Breast epithelium (tissue), 4 donors: ENCODE measurements at regions not wholly inside any gene's neighbourhood (a gene's known extent, or its start where the extent isn't known, plus 50 kb on each side); places are given as distances from the start of the nearest gene placed in this dataset.

Source experiments
- DNase-seq, 2 donors: peaks; one replicate each; pipeline ENCODE4 v3.0.0-alpha.2; 2019; ENCODE audit warnings: low spot score in 2 of 2
- H3K27ac ChIP-seq, 2 donors: fragments of 200-600 bp; sonication (generic) in 1 of 2; one replicate each; pipeline ENCODE4 v1.5.1; 2016 to 2019; ENCODE audit warnings: mild to moderate bottlenecking in 1 of 2
- H3K27me3 ChIP-seq, 2 donors: fragments of 200-600 bp; sonication (generic) in 1 of 2; one replicate each; pipeline versions ENCODE4 v1.5.1 to v1.6.0; 2017 to 2019; ENCODE audit warnings: control low read depth in 1 of 2, mild to moderate bottlenecking in 1 of 2
- H3K36me3 ChIP-seq: fragments of 200-600 bp; one replicate; pipeline ENCODE4 v1.5.1; 2019
- H3K4me1 ChIP-seq, 2 donors: fragments of 200-600 bp; sonication (generic); one replicate each; pipeline ENCODE4 v1.5.1; 2016 to 2019; ENCODE audit warnings: control low read depth in 1 of 2
- H3K4me3 ChIP-seq, 3 donors: fragments of 200-600 bp; sonication (generic); 1 replicate in 2 of 3; 2 replicates in 1 of 3; pipeline ENCODE4 v1.5.1; 2016 to 2019; ENCODE audit warnings: mild to moderate bottlenecking in 3 of 3, moderate library complexity in 2 of 3
- H3K9me3 ChIP-seq, 2 donors: fragments of 200-600 bp; sonication (generic) in 1 of 2; one replicate each; pipeline ENCODE4 v1.5.1; 2016 to 2019; ENCODE audit warnings: control low read depth in 1 of 2
- POLR2A ChIP-seq: fragments of 450-650 bp; IDR thresholded peaks from one replicate; pipeline ENCODE4 v1.6.1; 2016; ENCODE audit warnings: antibody characterized with exemption, mild to moderate bottlenecking, moderate library complexity
- POLR2AphosphoS5 ChIP-seq, 3 donors: sonication (generic); formaldehyde crosslinking; IDR thresholded peaks; one replicate each; pipeline ENCODE4 v1.6.1; 2017; ENCODE audit warnings: antibody characterized with exemption in 3 of 3
- intact Hi-C: fragments of 100-400 bp; cut with DNase I; formaldehyde crosslinking; loops from one replicate; pipeline ENCODE4 v1.15.1; 2023; ENCODE audit warnings: low total_unique reads
- TF ChIP-seq, protein P1 (sequence below), 3 donors: fragments of 450-650 bp; IDR thresholded peaks; one replicate each; pipeline ENCODE4 v1.5.1; 2016 to 2017; ENCODE audit warnings: antibody characterized with exemption in 3 of 3, mild to moderate bottlenecking in 3 of 3, moderate library complexity in 3 of 3

DNA sequence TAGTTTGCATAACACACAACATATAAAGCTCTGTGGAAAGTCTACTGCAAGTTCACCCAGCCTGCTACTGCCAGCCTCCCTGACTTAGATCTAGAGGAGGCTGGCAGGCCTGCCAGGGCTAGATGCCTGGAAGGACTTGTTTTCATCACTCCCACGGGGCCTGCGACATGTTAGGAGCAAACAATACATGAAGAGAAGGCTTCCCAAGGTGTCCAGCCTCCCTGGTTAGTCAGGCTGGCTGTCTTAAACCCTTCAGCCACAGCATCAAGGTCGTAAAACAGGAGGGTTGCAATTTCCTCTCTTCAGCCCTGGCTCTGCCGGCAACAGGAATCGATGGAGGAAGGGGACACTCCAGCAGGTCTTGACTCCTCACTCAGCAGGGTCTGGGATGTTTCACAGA is 104.5 kb downstream of the NGF start:
- no peak for DNase-seq
- intact Hi-C loops: no loop called here
- Histone ChIP-seq H3K27ac (no peak overlapping the region), H3K9me3 (no peaks in the 10 kb centered on the region), H3K36me3 (no peaks in the 10 kb centered on the region), H3K4me3 (no peak overlapping the region), H3K4me1 (peaks cover 0 to 7% of the 10 kb centered on the region in 2 donors), H3K27me3 (peaks cover 0 to 8% of the 10 kb centered on the region in 2 donors)
- TF ChIP-seq POLR2AphosphoS5 (IDR thresholded peaks at IDR 0.05): no peak

DNA sequence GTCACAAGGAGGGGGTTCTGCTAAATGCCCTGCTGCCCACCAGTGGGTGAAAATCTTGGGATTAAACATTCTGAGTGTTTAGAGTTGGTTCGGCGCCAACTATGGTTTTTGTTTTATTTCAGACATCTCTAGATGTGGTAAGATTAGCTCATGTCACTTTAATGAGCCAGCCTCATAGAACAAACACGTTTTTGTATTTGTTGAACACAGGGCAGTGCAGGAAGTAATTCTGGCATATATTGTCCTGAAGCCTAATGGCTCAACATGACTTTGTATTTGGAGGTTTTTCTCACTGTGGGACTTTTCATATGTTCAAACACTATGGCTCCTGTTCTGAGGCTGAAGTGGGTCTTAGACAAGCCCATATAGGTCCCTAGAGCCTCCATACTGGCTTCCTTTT is 107.8 kb downstream of the NGF start:
- Histone ChIP-seq H3K27me3 (peaks cover 0 to 14% of the 10 kb centered on the region in 2 donors), H3K9me3 (no peaks in the 10 kb centered on the region), H3K4me3 (no peak overlapping the region), H3K4me1 (peaks cover 0 to 7% of the 10 kb centered on the region in 2 donors), H3K27ac (no peak overlapping the region), H3K36me3 (no peaks in the 10 kb centered on the region)
- TF ChIP-seq, protein P1, sequence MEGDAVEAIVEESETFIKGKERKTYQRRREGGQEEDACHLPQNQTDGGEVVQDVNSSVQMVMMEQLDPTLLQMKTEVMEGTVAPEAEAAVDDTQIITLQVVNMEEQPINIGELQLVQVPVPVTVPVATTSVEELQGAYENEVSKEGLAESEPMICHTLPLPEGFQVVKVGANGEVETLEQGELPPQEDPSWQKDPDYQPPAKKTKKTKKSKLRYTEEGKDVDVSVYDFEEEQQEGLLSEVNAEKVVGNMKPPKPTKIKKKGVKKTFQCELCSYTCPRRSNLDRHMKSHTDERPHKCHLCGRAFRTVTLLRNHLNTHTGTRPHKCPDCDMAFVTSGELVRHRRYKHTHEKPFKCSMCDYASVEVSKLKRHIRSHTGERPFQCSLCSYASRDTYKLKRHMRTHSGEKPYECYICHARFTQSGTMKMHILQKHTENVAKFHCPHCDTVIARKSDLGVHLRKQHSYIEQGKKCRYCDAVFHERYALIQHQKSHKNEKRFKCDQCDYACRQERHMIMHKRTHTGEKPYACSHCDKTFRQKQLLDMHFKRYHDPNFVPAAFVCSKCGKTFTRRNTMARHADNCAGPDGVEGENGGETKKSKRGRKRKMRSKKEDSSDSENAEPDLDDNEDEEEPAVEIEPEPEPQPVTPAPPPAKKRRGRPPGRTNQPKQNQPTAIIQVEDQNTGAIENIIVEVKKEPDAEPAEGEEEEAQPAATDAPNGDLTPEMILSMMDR (IDR thresholded peaks at IDR 0.05): no peak
- no peak for TF ChIP-seq POLR2A
- TF ChIP-seq POLR2AphosphoS5 (IDR thresholded peaks at IDR 0.05): no peak
- intact Hi-C loops: no loop called here
- no peak for DNase-seq

DNA sequence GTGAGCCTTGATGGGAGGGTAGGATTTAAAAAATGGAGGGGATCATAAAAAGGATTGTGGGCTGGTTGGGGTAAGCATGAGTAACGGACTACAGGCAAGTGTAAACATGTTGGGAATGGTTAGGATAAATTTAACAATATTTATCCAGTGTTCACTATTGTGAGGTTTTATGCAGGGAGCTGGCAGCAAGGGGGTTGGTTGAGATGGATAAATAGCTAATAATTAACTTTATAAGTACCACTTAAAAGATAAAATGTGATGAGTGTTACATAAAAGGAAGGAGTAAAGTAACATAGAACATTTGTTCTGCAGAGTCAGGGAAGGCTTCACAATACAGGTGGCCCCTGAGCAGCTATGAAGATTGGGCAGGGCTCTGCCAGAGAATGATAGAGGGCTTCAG is 109.0 kb downstream of the NGF start:
- DNase-seq: no peak
- Histone ChIP-seq H3K27me3 (peaks cover 0 to 14% of the 10 kb centered on the region in 2 donors), H3K36me3 (no peaks in the 10 kb centered on the region), H3K4me3 (no peak overlapping the region), H3K27ac (no peak overlapping the region), H3K9me3 (no peaks in the 10 kb centered on the region), H3K4me1 (peaks cover 0 to 7% of the 10 kb centered on the region in 2 donors)
- intact Hi-C loops: no loop called here
- TF ChIP-seq POLR2A (no peak), POLR2AphosphoS5 (IDR thresholded peaks at IDR 0.05) (no peak)
- TF ChIP-seq, protein P1 (IDR thresholded peaks at IDR 0.05): no peak

DNA sequence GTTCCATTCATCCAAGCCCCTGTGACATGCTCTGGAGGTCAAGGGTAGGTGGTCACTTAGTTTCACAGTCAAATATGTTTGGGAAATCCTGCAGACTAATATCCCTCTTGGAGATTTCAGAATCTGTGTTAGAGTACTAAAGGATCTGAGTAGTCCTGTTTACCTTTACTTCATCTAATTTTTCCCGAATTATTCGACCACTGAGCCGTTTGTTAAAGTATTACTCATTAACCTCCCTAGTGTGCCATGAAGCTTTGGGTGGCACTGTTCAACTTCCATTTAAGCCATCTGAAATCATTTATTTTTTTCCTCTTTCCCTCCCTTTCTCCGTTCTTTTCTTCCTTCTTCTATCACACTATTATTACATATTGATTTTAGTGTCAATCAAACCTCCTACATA is 109.9 kb downstream of the NGF start:
- Histone ChIP-seq H3K4me3 (no peak overlapping the region), H3K9me3 (no peaks in the 10 kb centered on the region), H3K27ac (no peak overlapping the region), H3K4me1 (peaks cover 0 to 7% of the 10 kb centered on the region in 2 donors), H3K27me3 (peaks cover 0 to 9% of the 10 kb centered on the region in 2 donors), H3K36me3 (no peaks in the 10 kb centered on the region)
- DNase-seq: no peak
- TF ChIP-seq POLR2AphosphoS5 (IDR thresholded peaks at IDR 0.05) (no peak), POLR2A (no peak)
- TF ChIP-seq, protein P1 (IDR thresholded peaks at IDR 0.05): no peak
- intact Hi-C loops: no loop called here

DNA sequence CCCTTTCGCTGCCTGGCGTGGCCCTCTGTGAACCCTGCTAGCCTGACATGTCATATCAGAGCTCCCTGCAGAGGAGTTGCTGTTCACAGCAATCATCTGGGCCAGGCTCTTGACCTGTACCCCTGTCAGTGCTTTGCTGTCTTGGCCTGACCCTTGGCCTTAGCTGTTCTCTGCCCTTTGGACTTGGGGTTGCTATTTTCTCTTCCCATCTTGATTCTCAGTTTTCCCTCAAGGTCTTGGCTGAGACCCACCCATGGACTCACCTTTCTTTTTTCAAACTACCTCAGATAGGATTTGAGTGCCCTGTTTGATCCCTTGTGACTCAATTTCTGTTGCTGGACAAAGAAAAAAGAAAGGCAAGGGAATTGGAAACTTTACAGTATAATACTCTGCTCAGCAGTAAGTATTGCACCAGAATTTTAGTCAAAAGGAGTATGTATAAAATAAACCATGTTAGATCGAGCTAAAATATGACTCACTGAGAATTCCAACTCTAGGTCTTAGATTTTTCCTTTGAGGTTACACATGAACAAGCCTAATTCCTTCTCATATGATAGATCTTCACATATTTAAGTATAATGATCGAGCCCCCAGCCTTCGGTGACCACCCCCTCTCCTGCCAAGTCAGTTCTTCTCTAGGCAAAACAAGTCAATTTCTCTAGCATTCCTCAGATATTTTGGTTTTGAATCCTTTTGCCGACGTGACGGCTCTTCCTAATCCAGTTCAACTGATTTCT is 110.5 kb downstream of the NGF start:
- H3K27me3 ChIP-seq: peaks cover 0 to 9% of the 10 kb centered on the region in 2 donors
- H3K4me3 ChIP-seq: no peak overlapping the region
- no peaks in the 10 kb centered on the region for H3K9me3 ChIP-seq
- intact Hi-C loops: loop anchor here (2.0 kb wide), 1 partner anchor 45 kb away; no protein-coding TSS in a partner anchor
- no peaks in the 10 kb centered on the region for H3K36me3 ChIP-seq
- no peak for DNase-seq
- TF ChIP-seq POLR2A (no peak), POLR2AphosphoS5 (IDR thresholded peaks at IDR 0.05) (no peak)
- TF ChIP-seq, protein P1 (IDR thresholded peaks at IDR 0.05): no peak
- H3K4me1 ChIP-seq: peaks cover 0 to 7% of the 10 kb centered on the region in 2 donors
- H3K27ac ChIP-seq: no peak overlapping the region
